H9 (cell line): ENCODE measurements at regions not wholly inside any gene's neighbourhood (a gene's known extent, or its start where the extent isn't known, plus 50 kb on each side); places are given as distances from the start of the nearest gene placed in this dataset.

Experiments used
- DNase-seq: peaks from one replicate; pipeline ENCODE4 v3.0.0-alpha.2; 2017
- H2AFZ ChIP-seq: one replicate; pipeline ENCODE4 v1.6.1; 2013; ENCODE audit warnings: mild to moderate bottlenecking, low read length, control low read depth, moderate library complexity
- H2AK5ac ChIP-seq: 2 replicates; pipeline ENCODE4 v1.6.1; 2013; ENCODE audit warnings: low read length, control low read depth, mixed read lengths; ENCODE audit not compliant: insufficient read length
- H2BK120ac ChIP-seq: one replicate; pipeline ENCODE4 v1.6.1; 2013; ENCODE audit warnings: low read depth, mild to moderate bottlenecking, low read length, control low read depth, inconsistent platforms; ENCODE audit not compliant: poor library complexity, severe bottlenecking
- H2BK12ac ChIP-seq: 2 replicates; pipeline ENCODE4 v1.6.1; 2013; ENCODE audit warnings: low read length, control low read depth, mixed read lengths, low read depth; ENCODE audit not compliant: insufficient read length
- H2BK15ac ChIP-seq: 2 replicates; pipeline ENCODE4 v1.6.1; 2013; ENCODE audit warnings: low read depth, low read length, control low read depth
- H2BK20ac ChIP-seq: one replicate; pipeline ENCODE4 v1.6.1; 2013; ENCODE audit warnings: low read depth, mild to moderate bottlenecking, low read length, control low read depth, inconsistent platforms; ENCODE audit not compliant: poor library complexity, severe bottlenecking
- H2BK5ac ChIP-seq: 2 replicates; pipeline ENCODE4 v1.6.1; 2013; ENCODE audit warnings: low read length, control low read depth, mixed read lengths; ENCODE audit not compliant: insufficient read length
- H3K14ac ChIP-seq: 2 replicates; pipeline ENCODE4 v1.6.1; 2013; ENCODE audit warnings: low read length, control low read depth; ENCODE audit not compliant: insufficient read depth
- H3K18ac ChIP-seq: 2 replicates; pipeline ENCODE4 v1.6.1; 2013; ENCODE audit warnings: low read depth, mild to moderate bottlenecking, mixed read lengths, low read length, control low read depth; ENCODE audit not compliant: insufficient read length
- H3K23ac ChIP-seq: 2 replicates; pipeline ENCODE4 v1.6.1; 2013; ENCODE audit warnings: low read length, control low read depth, mixed read lengths, low read depth; ENCODE audit not compliant: insufficient read length
- H3K23me2 ChIP-seq: 2 replicates; pipeline ENCODE4 v1.6.1; 2013; ENCODE audit warnings: low read depth, mild to moderate bottlenecking, mixed read lengths, low read length, control low read depth; ENCODE audit not compliant: insufficient read length, poor library complexity, severe bottlenecking
- H3K27ac ChIP-seq: 2 replicates; pipeline ENCODE4 v1.5.1; 2013; ENCODE audit warnings: low read length, control low read depth, mixed read lengths, low read depth; ENCODE audit not compliant: insufficient read length
- H3K27me3 ChIP-seq: 2 replicates; pipeline ENCODE4 v1.6.1; 2013; ENCODE audit warnings: low read length, control low read depth, inconsistent platforms; ENCODE audit not compliant: insufficient read depth
- H3K4ac ChIP-seq: 2 replicates; pipeline ENCODE4 v1.6.1; 2013; ENCODE audit warnings: low read depth, mild to moderate bottlenecking, control low read depth, inconsistent platforms, low read length, moderate library complexity
- H3K4me1 ChIP-seq: 2 replicates; pipeline ENCODE4 v1.6.1; 2013; ENCODE audit warnings: low read length, control low read depth, inconsistent platforms; ENCODE audit not compliant: insufficient read depth
- H3K4me2 ChIP-seq: 2 replicates; pipeline ENCODE4 v1.6.1; 2013; ENCODE audit warnings: low read length, control low read depth, mixed read lengths; ENCODE audit not compliant: insufficient read length, insufficient read depth
- H3K56ac ChIP-seq: 2 replicates; pipeline ENCODE4 v1.6.1; 2013; ENCODE audit warnings: low read depth, mild to moderate bottlenecking, mixed read lengths, low read length, control low read depth; ENCODE audit not compliant: insufficient read length
- H3K79me1 ChIP-seq: 2 replicates; pipeline ENCODE4 v1.6.1; 2013; ENCODE audit warnings: low read depth, mild to moderate bottlenecking, moderate library complexity, low read length, control low read depth, inconsistent platforms; ENCODE audit not compliant: insufficient read depth, poor library complexity, severe bottlenecking
- H3K79me2 ChIP-seq: 2 replicates; pipeline ENCODE4 v1.6.1; 2013; ENCODE audit warnings: low read length, control low read depth, inconsistent platforms; ENCODE audit not compliant: insufficient read depth
- H3K9ac ChIP-seq: 2 replicates; pipeline ENCODE4 v1.6.1; 2013; ENCODE audit warnings: low read length, control low read depth, mixed read lengths; ENCODE audit not compliant: insufficient read length; ENCODE audit errors: extremely low read depth
- H3K9me3 ChIP-seq: one replicate; pipeline ENCODE4 v1.6.1; 2013; ENCODE audit warnings: low read depth, low read length, inconsistent platforms; ENCODE audit not compliant: control insufficient read depth
- H3T11ph ChIP-seq: one replicate; pipeline ENCODE4 v1.6.1; 2013; ENCODE audit warnings: mild to moderate bottlenecking, low read length, control low read depth, inconsistent platforms
- H4K20me1 ChIP-seq: one replicate; pipeline ENCODE4 v1.6.1; 2013; ENCODE audit not compliant: control insufficient read depth, insufficient read length, insufficient read depth
- H4K5ac ChIP-seq: 2 replicates; pipeline ENCODE4 v1.6.1; 2013; ENCODE audit warnings: low read depth, mild to moderate bottlenecking, mixed read lengths, low read length, control low read depth; ENCODE audit not compliant: insufficient read length
- H4K8ac ChIP-seq: replicated peaks from 2 replicates; pipeline ENCODE4 v1.6.1; 2013; ENCODE audit warnings: low read length, control low read depth, mixed read lengths, low read depth; ENCODE audit not compliant: insufficient read length
- H4K91ac ChIP-seq: 2 replicates; pipeline ENCODE4 v1.6.1; 2013; ENCODE audit warnings: low read depth, mild to moderate bottlenecking, moderate library complexity, mixed read lengths, low read length, control low read depth; ENCODE audit not compliant: insufficient read length
- H3K27ac Mint-ChIP-seq, 3 experiments: 2 replicates in 2 of 3; 3 replicates in 1 of 3; pipeline ENCODE4 v1.8.0; 2020 to 2021; ENCODE audit warnings: mixed read lengths in 3 of 3, mild to moderate bottlenecking in 1 of 3, moderate library complexity in 1 of 3
- H3K27me3 Mint-ChIP-seq: 2 replicates; pipeline ENCODE4 v1.8.0; 2021; ENCODE audit warnings: low read depth, mild to moderate bottlenecking, moderate library complexity, mixed read lengths
- H3K36me3 Mint-ChIP-seq, 3 experiments: 2 replicates in 2 of 3; 3 replicates in 1 of 3; pipeline ENCODE4 v1.8.0; 2020 to 2021; ENCODE audit warnings: low read depth in 3 of 3, mixed read lengths in 3 of 3; ENCODE audit not compliant: insufficient read depth in 1 of 3
- H3K4me1 Mint-ChIP-seq, 2 experiments: 2 replicates each; pipeline ENCODE4 v1.8.0; 2020; ENCODE audit warnings: mixed read lengths in 2 of 2
- H3K4me3 Mint-ChIP-seq, 2 experiments: 2 replicates in 1 of 2; 3 replicates in 1 of 2; pipeline ENCODE4 v1.8.0; 2020 to 2021; ENCODE audit warnings: mild to moderate bottlenecking in 2 of 2, mixed read lengths in 2 of 2, moderate library complexity in 1 of 2
- H3K9me3 Mint-ChIP-seq, 2 experiments: 2 replicates in 1 of 2; 3 replicates in 1 of 2; pipeline ENCODE4 v1.8.0; 2020; ENCODE audit warnings: mild to moderate bottlenecking in 2 of 2, mixed read lengths in 2 of 2, moderate library complexity in 1 of 2
- TF ChIP-seq, protein P1 (sequence below): fragments of 200-600 bp; sonication (generic); conservative IDR thresholded peaks from 3 replicates; pipeline ENCODE4 v1.8.0; 2021; ENCODE audit warnings: antibody characterized with exemption, mild to moderate bottlenecking

GRCh38 chr6:97427648-97428047, 144.6 kb upstream of the MMS22L start:
- H3K9me3 Mint-ChIP-seq: no peaks in the 10 kb centered on the region
- H3K27me3 Mint-ChIP-seq: peaks cover 56% of the 10 kb centered on the region
- H3K4me2 ChIP-seq: no peak overlapping the region

More at GRCh38 chr6:97427648-97428047, 144.6 kb upstream of the MMS22L start:
- TF ChIP-seq, protein P1, sequence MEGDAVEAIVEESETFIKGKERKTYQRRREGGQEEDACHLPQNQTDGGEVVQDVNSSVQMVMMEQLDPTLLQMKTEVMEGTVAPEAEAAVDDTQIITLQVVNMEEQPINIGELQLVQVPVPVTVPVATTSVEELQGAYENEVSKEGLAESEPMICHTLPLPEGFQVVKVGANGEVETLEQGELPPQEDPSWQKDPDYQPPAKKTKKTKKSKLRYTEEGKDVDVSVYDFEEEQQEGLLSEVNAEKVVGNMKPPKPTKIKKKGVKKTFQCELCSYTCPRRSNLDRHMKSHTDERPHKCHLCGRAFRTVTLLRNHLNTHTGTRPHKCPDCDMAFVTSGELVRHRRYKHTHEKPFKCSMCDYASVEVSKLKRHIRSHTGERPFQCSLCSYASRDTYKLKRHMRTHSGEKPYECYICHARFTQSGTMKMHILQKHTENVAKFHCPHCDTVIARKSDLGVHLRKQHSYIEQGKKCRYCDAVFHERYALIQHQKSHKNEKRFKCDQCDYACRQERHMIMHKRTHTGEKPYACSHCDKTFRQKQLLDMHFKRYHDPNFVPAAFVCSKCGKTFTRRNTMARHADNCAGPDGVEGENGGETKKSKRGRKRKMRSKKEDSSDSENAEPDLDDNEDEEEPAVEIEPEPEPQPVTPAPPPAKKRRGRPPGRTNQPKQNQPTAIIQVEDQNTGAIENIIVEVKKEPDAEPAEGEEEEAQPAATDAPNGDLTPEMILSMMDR: no peak
- Histone ChIP-seq H3K4ac (no peak overlapping the region), H3T11ph (no peak overlapping the region), H3K9me3 (no peaks in the 10 kb centered on the region), H3K79me2 (no peaks in the 10 kb centered on the region), H2AK5ac (no peak overlapping the region), H2BK5ac (no peak overlapping the region), H3K18ac (no peak overlapping the region), H3K4me1 (no peaks in the 10 kb centered on the region), H2BK20ac (no peak overlapping the region), H3K79me1 (no peaks in the 10 kb centered on the region), H3K27ac (no peak overlapping the region), H4K5ac (no peak overlapping the region), H2AFZ (no peak overlapping the region), H3K23me2 (no peaks in the 10 kb centered on the region), H4K20me1 (no peaks in the 10 kb centered on the region), H2BK12ac (no peak overlapping the region), H3K23ac (no peak overlapping the region), H4K91ac (no peak overlapping the region), H4K8ac (no peak overlapping the region), H3K14ac (no peak overlapping the region), H3K56ac (no peak overlapping the region), H3K9ac (no peak overlapping the region), H2BK15ac (no peak overlapping the region), H3K27me3 (peaks cover 5% of the 10 kb centered on the region; the same call in 1 of the 2 replicates), H2BK120ac (no peak overlapping the region)
- no peaks in the 10 kb centered on the region for H3K36me3 Mint-ChIP-seq
- H3K4me1 Mint-ChIP-seq: no peaks in the 10 kb centered on the region
- no peak overlapping the region for H3K4me3 Mint-ChIP-seq
- no peak overlapping the region for H3K27ac Mint-ChIP-seq
- DNase-seq: no peak
